Superior temporal gyrus (tissue), 1 donor: ENCODE measurements at regions not wholly inside any gene's neighbourhood (a gene's known extent, or its start where the extent isn't known, plus 50 kb on each side); places are given as distances from the start of the nearest gene placed in this dataset.
A peak's percentile ranks its signal among the peaks of the same experiment; 100 is the strongest.
"Not testable (repeated sequence)": the region's sequence is repeated elsewhere in the genome, so short reads cannot be mapped to it uniquely, and the experiment has no call there.

Experiments
- DNase-seq: peaks from one replicate; pipeline ENCODE4 v3.0.0-alpha.2; 2016; ENCODE audit errors: extremely low spot score

DNA sequence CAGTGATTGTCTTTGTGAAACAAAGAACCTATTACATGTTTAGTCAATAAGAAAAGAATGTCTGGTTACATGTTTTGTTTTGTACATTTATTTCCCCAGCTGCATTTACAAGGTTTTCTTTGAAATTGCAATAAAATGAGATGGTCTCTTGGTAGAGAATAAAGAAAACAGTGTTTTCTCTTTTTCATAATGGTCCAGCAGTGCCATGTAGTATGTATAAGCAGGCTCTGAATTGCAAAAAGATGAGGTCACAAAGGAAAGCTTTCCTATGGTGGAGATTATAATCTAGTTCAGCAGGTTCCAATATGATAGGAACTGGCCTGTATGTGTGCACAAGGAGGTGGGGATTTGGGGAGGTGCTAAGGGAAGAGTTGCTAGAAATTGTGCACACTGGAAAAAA lies 1417.3 kb downstream of the STIM2 start:
- peak; percentile 93 for DNase-seq

DNA sequence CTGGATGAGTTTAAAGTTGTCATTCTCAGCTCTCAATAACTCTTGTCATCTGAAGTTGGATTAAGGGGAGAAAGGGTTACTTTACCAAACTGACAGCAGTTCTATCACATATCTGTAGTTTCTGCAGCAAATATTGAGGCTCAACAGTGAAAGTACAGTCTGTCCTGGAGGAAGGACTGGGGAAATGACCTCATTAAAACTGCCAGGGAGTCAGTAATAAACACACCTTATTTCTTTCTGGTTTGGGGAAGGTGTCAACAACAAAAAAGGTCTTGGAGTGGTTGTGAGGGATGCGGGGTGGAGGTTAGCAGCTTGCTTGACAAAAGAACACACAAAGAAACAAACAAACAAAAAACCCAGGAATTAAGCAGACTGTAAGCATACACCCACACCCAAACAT lies 1418.0 kb downstream of the STIM2 start:
- no peak for DNase-seq

DNA sequence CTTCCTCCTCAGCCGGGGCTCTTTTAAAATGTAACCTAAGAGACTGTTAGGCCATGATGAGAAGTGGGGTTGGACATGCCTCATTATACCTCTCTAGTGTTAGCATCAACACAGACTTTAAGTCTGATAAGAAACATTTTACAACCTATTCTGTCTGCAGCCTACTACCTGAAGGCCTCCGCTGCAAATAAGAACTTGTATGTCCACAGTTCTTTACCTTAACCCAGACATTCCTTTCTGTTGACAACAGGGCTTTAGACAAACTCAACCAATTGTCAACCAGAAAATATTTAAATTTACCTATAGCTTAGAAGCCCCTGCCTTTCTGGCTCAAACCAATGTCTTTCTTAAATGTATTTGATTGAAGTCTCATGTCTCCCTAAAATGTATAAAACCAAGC lies 1418.6 kb downstream of the STIM2 start:
- no peak for DNase-seq

DNA sequence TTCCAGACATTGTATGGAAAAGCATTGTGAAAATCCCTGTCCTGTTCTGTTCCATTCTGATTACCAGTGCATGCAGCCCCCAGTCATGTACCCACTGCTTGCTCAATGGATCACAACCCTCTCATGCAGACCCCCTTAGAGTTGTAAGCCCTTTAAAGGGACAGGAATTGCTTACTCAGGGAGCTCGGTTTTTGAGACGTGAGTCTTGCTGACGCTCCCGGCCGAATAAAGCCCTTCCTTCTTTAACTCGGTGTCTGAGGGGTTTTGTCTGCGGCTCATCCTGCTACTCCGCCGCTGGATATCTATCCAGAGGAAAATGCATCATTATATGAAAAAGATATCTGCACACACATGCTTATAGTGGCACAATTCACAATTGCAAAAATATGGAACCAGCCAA lies 1425.6 kb downstream of the STIM2 start:
- not testable (repeated sequence) for DNase-seq

DNA sequence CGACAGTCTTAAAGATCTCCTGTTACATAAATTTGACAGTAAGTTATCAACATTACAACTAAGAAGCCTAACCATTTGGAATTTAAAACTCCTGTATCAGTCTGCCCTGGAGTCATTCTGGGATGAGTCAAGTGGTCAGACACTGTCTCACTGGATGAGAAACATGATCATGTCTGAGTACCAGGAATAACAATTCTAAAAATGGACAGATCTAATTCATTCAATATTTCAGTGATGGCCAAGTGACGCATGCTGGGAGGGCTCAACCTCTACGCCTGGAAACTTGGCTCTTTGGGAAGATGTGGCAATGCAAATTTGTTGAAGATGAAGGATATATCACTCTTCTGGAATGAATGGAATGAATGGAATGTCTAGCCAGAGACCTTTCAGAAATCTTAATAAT lies 1427.2 kb downstream of the STIM2 start:
- DNase-seq = no peak

DNA sequence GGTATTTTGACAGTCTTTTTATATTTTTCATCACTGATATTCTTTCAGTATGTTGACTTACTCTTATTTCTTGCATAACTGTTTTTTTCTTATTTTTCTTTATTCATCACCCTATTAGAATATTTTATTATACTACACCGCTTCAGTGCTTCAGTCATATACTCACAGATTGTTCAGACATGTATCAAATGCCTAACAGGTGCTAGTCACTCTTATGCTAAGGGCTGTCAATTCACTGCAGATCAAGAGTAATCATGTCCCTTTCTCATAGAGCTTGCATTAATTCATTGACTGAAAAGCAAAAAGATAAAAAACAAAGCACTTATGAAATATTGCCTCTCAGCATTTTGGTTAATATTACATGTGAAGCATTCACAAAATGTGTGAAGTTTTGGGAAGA lies 1435.6 kb downstream of the STIM2 start:
- no peak for DNase-seq

DNA sequence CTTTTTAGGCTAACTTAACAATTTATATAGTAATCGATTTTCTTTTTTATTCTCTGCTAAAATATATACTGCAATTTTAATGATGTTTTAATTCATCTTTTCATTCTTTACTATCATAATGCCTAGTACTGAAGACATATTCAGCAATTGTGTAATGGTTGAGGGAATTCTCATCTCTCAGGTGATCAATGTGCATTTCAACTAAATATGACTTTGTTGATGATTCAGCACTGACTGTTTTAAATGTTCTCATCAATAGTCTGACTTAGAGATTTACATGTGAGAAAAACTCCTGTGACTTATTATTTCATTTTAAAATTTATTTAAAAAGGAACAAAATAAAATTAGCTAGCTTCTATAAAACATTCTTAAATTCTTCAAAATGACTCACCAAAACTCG lies 1450.3 kb downstream of the STIM2 start:
- no peak for DNase-seq

DNA sequence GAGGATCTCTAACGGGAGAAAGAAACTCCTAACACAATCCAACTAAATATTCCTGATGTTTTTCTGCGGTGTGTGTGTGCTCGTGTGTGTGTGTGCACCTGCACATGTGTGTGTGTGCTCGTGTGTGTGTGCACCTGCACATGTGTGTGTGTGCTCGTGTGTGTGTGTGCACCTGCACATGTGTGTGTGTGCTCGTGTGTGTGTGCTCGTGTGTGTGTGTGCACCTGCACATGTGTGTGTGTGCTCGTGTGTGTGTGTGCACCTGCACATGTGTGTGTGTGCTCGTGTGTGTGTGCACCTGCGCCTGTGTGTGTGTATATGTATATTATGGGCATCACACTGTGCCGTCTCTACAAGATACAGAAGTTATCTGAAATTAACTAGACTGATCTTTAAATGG lies 1451.9 kb downstream of the STIM2 start:
- DNase-seq = not testable (repeated sequence)

DNA sequence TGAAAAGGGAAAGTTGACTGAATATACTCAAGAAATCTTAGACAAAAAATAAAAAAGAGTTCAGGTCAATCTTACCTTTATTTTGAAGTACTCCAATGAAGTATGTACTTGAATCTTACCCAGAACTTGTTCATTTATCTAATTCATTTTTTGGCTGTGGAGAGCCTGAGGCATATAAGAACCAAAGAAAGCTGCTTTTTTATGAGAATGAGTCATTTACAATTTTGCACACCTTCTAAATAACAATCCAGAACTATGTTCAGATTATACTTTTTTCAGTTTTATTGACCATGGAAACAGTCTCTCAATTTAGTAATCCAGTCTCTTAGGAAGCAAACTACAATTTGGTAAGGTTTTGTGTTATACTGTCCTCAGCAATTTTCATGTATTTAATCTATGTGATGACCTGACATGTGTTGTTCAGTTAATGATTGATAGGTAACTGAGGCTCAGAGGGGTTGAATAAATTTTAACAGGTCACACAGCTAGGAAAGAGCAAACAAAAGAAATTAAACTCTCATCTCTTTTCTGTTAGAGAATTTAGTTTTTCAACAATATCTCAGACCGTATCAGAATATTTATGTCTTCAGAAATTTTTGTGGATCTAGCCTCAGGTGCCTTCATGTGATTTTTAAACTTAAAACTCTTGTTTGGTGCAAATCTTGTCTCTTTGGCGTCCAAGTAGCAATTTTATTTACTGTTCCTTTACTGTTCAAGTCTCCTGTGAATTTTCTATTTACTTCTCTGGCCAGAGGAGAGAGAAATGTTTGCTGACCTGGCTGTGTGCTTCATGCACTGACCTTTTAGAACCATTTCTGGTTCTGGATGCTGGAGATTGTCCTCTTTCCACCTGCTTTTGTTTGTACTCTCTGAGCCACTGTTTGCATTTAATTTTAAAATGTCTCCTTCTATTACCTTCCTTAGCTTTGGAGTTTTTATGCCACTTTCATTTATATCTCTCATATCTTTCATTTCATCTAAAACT lies 1453.4 kb downstream of the STIM2 start:
- no peak for DNase-seq

DNA sequence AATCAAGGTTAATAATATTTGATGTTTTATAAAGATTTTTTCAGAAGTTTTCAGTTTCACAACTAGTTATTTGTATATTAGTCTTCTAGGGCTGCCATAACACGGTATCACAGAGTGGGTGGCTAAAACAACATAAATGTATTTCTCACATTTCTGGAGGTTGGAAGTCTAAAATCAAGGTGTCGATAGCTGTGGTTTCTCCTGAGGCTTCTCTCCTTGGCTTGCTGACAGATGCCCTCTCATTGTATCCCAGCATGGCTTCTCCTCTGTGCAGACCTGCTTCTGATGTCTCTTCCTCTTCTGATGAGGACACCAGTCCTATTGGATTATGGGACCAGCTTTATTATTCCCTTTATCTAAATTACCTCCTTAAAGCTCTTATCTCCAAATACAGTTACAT lies 1456.6 kb downstream of the STIM2 start:
- no peak for DNase-seq

DNA sequence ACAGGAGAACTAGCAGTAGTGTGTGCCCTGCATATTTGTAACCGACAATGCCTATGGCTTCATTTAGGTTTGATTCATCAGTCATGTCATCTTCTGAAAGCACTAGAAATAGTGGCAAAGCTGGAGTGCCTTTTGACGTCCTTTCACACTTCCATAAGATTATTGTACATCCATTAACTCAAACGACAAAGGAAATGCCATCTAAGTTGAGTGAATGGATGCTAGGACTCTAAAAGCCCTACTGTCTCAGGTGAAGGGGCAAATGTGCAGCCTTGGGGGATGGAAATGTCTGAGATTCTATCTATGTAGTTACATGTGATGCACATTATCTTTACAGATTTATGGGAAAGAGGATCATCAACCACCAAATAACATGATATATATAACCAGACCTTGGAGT lies 1473.6 kb downstream of the STIM2 start:
- no peak for DNase-seq

DNA sequence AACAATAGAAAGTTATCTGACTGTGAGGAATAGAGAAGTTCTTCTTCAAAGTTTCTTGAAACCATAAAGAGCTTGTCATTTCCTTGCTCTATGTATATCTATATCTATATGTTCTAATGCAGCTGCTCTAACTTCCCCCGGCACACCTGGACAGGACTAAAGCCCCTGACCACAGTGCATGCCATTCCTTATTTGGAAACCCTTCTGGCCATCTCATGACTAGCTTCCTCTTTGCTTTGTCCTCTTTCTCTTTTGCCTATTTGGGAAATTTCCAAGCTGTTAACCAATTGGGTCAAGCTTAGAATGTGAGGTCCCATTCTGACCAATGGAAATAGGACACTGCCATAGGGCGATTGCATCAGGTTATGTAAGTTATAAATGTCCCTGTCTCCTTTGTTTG lies 1481.1 kb downstream of the STIM2 start:
- no peak for DNase-seq

DNA sequence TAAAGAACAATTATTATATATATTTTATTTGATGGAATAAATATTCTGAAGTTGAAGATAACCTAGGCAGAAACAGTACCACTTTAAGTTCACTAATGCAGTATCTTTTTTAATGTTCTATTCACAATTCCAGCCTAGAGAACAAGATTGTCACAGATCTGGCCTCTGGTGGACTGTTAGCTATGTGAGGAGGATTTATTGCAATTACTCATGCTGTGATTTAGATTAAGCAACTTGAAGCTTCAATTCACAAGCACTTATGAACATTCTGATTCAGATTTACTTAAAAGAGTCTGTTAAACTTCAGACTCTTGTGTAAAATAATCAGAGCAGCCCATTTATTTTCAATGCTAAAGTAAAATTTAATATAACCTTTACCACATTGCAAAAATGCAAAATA lies 1489.8 kb downstream of the STIM2 start:
- DNase-seq = no peak

DNA sequence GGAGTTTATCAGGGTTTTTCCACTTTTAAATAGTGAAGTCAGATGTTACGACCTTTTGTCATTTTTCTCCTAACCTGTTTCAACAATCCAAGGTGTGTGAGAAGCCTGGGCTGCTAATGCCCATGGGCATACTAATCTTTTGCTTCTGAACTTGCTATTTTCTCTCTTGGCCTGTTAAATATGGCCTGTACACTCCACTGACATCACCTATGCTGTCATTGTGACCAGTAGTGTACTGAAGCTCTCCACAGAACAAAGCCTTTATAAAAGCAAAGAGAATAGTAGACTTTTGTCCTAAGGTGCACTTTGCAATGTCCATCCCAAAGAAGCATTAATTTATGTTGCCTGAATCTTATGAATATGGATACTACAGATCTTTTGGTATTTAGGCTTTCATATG lies 1490.5 kb downstream of the STIM2 start:
- no peak for DNase-seq

DNA sequence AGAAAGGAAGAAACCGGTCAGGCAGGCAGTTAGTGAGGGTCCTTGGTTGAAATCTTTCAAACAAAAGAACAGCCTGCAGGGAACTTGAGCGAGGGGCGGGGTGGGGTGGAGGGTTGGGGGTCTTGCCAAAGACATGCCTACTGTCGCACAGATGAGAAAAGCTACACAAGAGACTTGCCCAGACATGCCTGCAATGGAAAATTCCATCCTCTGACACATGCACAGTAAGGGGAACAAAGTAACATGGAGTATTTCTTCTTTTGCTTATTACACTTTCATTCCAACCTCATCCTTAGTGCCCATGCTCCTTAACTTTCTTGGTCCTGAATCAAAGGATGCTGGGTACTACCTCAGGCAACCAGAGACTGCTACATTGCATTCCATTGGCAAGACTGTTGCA lies 1491.2 kb downstream of the STIM2 start:
- no peak for DNase-seq

DNA sequence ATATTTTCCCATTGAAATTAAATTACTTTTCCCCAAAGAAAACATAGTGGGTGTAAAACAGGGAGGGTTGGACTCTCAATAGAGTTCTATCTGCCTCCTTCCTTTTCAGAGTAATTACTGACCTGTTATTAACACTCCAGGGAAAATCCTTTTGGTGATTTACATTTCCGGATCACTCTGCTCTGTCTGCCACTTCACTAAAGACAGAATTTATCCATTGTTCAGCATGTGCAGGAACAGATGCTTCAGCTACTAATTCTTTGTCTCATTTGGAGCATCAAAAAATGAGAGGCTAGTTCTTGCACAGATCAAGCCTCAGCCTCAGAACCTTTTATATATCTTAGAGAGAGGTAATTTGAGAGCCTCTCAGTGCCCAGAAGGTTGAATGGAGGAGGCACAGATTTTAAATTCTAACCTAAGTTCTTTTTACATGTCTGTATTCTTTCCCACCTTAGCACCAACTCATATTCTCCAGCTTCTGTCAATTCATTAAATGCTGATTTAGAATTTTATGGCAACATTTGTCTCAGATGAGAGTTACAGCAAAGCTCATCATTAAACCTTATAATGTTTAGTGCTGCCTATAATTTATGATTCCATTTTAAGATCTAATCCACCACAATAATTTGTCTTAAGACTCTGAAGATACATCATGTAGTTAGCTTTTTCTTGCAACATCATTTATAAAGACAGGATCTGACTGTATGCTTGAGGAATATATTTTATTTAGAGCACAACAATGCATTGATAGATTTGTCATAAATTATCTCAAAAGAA lies 1494.4 kb downstream of the STIM2 start:
- peak; percentile 25 for DNase-seq

DNA sequence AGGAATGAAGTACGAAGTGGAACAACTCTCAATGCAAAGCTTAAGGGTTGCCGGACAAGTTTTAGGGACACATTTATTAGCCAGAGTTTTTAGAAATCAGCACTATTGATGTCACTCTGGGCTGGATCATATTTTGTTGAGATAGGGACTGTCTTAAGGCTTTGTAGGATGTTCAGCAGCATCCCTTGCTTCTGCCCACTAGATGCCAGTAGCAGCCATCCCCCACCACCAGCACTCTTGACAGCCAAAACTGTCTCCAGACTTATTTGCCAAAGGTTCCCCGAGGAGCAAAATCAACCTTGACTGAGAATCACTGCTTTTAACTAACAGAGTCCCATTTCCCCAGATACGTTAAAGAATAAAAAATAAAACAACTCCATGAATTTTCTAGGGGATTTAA lies 1497.3 kb downstream of the STIM2 start:
- DNase-seq = peak; percentile 57

DNA sequence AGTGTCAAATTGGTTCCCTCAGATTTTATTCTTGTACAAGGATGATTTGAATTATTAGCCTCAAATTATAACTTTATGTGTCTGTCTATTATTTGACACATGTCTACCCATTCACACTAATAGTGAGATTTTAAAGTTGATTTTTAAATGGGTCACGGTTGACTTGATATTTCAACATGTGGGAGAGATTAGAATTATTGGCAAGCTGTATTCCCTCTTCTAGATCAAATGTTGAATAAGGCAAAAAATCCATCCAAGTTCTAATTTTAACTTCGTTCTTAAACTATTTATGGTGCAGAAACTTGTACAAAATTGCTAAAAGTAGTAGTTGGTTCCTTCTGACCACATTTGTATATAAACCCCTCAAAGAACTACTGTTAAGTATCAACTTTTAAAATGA lies 1498.0 kb downstream of the STIM2 start:
- DNase-seq = no peak

DNA sequence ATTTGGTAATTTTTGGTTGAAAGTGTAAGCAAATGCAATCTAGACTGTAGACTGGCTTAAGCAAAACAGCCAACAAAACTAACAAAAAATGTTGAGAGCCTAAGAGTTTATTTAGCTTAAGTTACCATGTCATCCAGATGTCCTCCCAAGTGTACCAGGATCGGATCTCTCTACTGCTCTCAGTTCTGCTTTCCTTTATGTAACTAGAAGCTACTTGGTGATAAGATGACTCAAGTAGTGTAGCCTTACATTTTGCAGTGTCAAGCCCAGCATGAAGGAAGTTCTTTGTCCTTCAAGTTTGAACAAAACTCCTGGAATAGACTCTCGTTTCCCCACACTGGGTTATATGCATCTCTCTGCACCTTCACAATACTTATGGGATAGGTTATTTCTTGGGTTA lies 1500.0 kb downstream of the STIM2 start:
- DNase-seq = no peak

DNA sequence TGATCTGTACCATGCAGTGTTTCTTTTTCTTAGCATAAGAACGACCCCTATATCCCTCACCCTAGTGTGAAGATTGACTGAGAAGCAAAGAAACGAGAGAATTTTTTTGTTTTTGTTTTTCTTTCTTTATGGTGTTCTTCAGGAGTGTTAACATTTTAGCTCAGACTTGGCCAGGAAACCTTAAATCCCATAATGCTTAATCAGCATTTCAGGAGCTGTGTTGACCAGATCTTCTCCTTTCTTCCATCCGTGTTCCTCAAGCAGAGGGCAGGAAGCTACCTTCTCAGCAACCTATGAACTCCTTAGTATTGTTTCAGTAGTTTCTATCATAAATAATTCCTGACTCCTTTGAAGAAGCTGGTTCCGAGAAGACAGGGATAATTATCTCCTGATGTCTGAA lies 1501.5 kb downstream of the STIM2 start:
- DNase-seq = no peak

DNA sequence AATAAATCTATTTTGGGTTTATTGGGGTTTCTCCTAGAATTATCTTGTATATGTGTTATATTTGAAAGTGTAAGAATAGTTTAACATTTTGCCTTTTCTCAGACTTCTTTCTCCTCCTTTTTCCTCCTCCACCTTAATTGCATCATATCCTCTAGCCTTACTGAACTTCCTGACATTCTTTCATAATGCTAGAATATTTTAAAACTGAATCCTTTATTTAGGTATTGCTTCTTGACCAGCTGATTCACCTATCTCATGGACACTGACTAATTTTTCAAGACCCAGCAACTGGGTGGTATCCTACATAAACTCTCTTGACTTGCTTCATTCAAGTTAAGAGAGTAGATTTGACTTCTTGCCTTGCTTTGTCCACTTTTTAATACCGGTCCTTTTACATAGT lies 1508.9 kb downstream of the STIM2 start:
- no peak for DNase-seq

DNA sequence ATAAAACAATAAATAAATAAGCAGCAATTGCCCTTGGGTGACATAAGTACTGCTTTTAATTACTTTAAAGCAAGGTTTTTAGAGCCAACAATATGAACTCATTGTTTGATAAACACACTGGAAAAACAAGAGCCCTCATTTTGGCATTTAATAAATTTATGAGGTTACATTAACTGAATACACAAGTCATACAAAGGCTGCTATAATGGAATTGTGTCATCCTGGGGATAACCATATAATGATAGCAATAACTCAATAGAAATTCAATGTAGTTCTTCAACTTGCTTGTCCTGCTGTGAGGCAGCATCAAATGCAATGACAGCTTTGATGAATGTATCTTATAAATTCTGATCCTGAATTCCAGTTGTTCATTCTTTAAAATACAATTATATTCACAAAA lies 1512.5 kb downstream of the STIM2 start:
- no peak for DNase-seq

DNA sequence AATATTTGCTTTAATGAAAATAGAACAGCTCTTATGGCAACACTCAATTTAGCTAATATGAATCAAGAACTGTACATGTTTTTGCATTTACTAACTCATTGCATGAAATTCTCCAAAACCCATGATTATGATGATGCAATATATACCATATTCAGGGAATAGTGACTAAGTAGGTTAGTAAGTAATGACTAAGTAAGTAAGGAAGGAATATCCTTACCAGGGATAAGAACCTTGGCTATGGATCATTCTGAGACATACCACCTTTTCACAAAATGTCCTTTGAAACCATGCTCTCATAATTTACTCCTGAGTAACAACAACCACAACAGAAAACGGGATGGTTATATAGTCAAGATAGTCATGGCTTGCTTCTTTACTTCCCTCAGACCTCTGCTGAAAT lies 1513.0 kb downstream of the STIM2 start:
- DNase-seq = no peak
